ENCODE measurements at regions not wholly inside any gene's neighbourhood (a gene's known extent, or its start where the extent isn't known, plus 50 kb on each side); places are given as distances from the start of the nearest gene placed in this dataset.

- TF ChIP-seq, protein P1, sequence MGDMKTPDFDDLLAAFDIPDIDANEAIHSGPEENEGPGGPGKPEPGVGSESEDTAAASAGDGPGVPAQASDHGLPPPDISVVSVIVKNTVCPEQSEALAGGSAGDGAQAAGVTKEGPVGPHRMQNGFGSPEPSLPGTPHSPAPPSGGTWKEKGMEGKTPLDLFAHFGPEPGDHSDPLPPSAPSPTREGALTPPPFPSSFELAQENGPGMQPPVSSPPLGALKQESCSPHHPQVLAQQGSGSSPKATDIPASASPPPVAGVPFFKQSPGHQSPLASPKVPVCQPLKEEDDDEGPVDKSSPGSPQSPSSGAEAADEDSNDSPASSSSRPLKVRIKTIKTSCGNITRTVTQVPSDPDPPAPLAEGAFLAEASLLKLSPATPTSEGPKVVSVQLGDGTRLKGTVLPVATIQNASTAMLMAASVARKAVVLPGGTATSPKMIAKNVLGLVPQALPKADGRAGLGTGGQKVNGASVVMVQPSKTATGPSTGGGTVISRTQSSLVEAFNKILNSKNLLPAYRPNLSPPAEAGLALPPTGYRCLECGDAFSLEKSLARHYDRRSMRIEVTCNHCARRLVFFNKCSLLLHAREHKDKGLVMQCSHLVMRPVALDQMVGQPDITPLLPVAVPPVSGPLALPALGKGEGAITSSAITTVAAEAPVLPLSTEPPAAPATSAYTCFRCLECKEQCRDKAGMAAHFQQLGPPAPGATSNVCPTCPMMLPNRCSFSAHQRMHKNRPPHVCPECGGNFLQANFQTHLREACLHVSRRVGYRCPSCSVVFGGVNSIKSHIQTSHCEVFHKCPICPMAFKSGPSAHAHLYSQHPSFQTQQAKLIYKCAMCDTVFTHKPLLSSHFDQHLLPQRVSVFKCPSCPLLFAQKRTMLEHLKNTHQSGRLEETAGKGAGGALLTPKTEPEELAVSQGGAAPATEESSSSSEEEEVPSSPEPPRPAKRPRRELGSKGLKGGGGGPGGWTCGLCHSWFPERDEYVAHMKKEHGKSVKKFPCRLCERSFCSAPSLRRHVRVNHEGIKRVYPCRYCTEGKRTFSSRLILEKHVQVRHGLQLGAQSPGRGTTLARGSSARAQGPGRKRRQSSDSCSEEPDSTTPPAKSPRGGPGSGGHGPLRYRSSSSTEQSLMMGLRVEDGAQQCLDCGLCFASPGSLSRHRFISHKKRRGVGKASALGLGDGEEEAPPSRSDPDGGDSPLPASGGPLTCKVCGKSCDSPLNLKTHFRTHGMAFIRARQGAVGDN (IDR thresholded peaks at IDR 0.05): no peak
- TF ChIP-seq MXI1 (IDR thresholded peaks at IDR 0.05; ENCODE audit: low read depth, low read length): no peak
- no peak for TF ChIP-seq EP300 (IDR thresholded peaks at IDR 0.05; ENCODE audit: borderline replicate concordance in 1 of 2, control insufficient read depth in 1 of 2, low read depth in 2 of 2, low read length in 2 of 2)
- no peak for TF ChIP-seq NFXL1 (IDR thresholded peaks at IDR 0.05; ENCODE audit: borderline replicate concordance)
- TF ChIP-seq ELK1 (IDR thresholded peaks at IDR 0.05; ENCODE audit: low read depth, low read length): no peak
- no peak for TF ChIP-seq NFIC (IDR thresholded peaks at IDR 0.05; ENCODE audit: low read depth, low read length)
- TF ChIP-seq DPF2 (IDR thresholded peaks at IDR 0.05): no peak
- TF ChIP-seq SPI1 (IDR thresholded peaks at IDR 0.05; ENCODE audit: borderline replicate concordance, insufficient read depth, low read depth, low read length): no peak
- TF ChIP-seq, protein P2, sequence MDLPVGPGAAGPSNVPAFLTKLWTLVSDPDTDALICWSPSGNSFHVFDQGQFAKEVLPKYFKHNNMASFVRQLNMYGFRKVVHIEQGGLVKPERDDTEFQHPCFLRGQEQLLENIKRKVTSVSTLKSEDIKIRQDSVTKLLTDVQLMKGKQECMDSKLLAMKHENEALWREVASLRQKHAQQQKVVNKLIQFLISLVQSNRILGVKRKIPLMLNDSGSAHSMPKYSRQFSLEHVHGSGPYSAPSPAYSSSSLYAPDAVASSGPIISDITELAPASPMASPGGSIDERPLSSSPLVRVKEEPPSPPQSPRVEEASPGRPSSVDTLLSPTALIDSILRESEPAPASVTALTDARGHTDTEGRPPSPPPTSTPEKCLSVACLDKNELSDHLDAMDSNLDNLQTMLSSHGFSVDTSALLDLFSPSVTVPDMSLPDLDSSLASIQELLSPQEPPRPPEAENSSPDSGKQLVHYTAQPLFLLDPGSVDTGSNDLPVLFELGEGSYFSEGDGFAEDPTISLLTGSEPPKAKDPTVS (IDR thresholded peaks at IDR 0.05; ENCODE audit: low read depth, low read length): no peak
Observed at GRCh38 chrX:69070949-69071650, 94.2 kb downstream of the PJA1 start (continued).

Measured in GM12878 (cell line).